Glutamatergic neuron (in vitro differentiated cells): ENCODE measurements at regions not wholly inside any gene's neighbourhood (a gene's known extent, or its start where the extent isn't known, plus 50 kb on each side); places are given as distances from the start of the nearest gene placed in this dataset.
A peak's percentile ranks its signal among the peaks of the same experiment; 100 is the strongest.
"Not testable (repeated sequence)": the region's sequence is repeated elsewhere in the genome, so short reads cannot be mapped to it uniquely, and the experiment has no call there.

ENCODE experiments used
- DNase-seq: peaks from one replicate; pipeline ENCODE4 v3.0.0; 2022
- H3K27ac Mint-ChIP-seq: one replicate; pipeline ENCODE4 v1.8.0; 2020; ENCODE audit warnings: mild to moderate bottlenecking, mixed read lengths, inconsistent platforms; ENCODE audit not compliant: unreplicated experiment
- H3K27me3 Mint-ChIP-seq: one replicate; pipeline ENCODE4 v1.8.0; 2020; ENCODE audit warnings: mild to moderate bottlenecking, moderate library complexity, mixed read lengths, inconsistent platforms; ENCODE audit not compliant: unreplicated experiment
- H3K36me3 Mint-ChIP-seq: one replicate; pipeline ENCODE4 v1.8.0; 2020; ENCODE audit warnings: mild to moderate bottlenecking, mixed read lengths, inconsistent platforms; ENCODE audit not compliant: unreplicated experiment
- H3K4me1 Mint-ChIP-seq: one replicate; pipeline ENCODE4 v1.8.0; 2020; ENCODE audit warnings: mild to moderate bottlenecking, low read depth, mixed read lengths, inconsistent platforms; ENCODE audit not compliant: unreplicated experiment
- H3K4me3 Mint-ChIP-seq: one replicate; pipeline ENCODE4 v1.8.0; 2020; ENCODE audit warnings: mild to moderate bottlenecking, mixed read lengths, inconsistent platforms; ENCODE audit not compliant: unreplicated experiment
- H3K9me3 Mint-ChIP-seq: one replicate; pipeline ENCODE4 v1.8.0; 2020; ENCODE audit warnings: mild to moderate bottlenecking, moderate library complexity, mixed read lengths, inconsistent platforms; ENCODE audit not compliant: unreplicated experiment
- TF ChIP-seq, protein P1 (sequence below): fragments of 200-600 bp; sonication (generic); IDR thresholded peaks from one replicate; pipeline ENCODE4 v1.5.0; 2021; ENCODE audit not compliant: partially characterized antibody, unreplicated experiment

DNA sequence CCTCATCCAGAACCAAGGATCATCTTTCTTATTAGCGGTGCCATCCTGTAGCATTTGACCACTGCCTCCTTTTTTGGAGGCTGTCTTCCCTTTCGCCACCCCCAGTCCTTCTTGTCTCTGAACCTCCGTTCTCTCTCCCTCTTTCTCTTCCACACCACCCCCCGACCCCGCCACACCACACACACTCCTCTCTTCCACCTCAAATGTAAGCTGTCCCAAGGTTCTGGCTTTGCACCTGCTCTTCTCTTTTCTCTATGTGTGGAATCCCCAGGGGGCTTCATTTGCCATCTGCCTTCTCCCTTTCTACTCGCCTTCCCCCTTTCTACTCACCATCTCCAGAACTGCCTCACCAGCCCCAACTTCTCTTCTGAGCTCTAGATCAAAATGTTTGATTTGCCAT, 111.3 kb upstream of the CDYL start:
- DNase-seq, result no peak
- H3K36me3 Mint-ChIP-seq, result peaks cover 4% of the 10 kb centered on the region
- H3K27me3 Mint-ChIP-seq, result peaks cover 4% of the 10 kb centered on the region
- peaks cover 7% of the 10 kb centered on the region for H3K9me3 Mint-ChIP-seq
- no peak overlapping the region for H3K4me3 Mint-ChIP-seq
- TF ChIP-seq, protein P1, sequence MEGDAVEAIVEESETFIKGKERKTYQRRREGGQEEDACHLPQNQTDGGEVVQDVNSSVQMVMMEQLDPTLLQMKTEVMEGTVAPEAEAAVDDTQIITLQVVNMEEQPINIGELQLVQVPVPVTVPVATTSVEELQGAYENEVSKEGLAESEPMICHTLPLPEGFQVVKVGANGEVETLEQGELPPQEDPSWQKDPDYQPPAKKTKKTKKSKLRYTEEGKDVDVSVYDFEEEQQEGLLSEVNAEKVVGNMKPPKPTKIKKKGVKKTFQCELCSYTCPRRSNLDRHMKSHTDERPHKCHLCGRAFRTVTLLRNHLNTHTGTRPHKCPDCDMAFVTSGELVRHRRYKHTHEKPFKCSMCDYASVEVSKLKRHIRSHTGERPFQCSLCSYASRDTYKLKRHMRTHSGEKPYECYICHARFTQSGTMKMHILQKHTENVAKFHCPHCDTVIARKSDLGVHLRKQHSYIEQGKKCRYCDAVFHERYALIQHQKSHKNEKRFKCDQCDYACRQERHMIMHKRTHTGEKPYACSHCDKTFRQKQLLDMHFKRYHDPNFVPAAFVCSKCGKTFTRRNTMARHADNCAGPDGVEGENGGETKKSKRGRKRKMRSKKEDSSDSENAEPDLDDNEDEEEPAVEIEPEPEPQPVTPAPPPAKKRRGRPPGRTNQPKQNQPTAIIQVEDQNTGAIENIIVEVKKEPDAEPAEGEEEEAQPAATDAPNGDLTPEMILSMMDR, result no peak
- peaks cover 20% of the 10 kb centered on the region for H3K4me1 Mint-ChIP-seq
- peak overlapping the region; percentile 3 for H3K27ac Mint-ChIP-seq

DNA sequence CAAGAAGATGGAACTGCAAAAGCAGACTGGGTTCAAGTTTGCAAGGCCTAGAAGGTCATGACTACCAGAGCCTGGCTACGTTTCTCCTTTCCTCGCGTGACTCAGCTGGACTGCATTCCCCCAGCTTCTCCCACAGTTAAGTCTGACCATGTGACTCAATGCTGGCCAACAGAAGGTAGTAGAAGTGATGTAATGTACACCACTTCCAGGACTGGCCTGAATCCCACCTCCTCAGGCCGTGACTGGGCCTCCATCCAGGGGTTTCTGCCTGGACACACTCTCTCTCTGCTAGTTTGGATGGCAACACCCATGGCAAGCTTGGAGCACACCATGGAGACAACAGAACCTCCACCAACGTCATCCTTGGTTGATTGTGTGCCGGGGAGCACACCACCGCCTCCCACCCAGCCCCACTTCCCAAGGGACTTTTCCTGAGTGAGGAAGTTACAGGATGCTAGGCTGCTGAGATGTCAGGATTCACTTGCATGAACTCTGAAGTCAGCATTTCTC, 112.0 kb upstream of the CDYL start:
- peaks cover 20% of the 10 kb centered on the region for H3K4me1 Mint-ChIP-seq
- TF ChIP-seq, protein P1, result no peak
- peaks cover 3% of the 10 kb centered on the region for H3K27me3 Mint-ChIP-seq
- H3K4me3 Mint-ChIP-seq, result no peak overlapping the region
- H3K9me3 Mint-ChIP-seq, result peaks cover 7% of the 10 kb centered on the region
- H3K36me3 Mint-ChIP-seq, result peaks cover 4% of the 10 kb centered on the region
- no peak for DNase-seq
- H3K27ac Mint-ChIP-seq, result no peak overlapping the region

DNA sequence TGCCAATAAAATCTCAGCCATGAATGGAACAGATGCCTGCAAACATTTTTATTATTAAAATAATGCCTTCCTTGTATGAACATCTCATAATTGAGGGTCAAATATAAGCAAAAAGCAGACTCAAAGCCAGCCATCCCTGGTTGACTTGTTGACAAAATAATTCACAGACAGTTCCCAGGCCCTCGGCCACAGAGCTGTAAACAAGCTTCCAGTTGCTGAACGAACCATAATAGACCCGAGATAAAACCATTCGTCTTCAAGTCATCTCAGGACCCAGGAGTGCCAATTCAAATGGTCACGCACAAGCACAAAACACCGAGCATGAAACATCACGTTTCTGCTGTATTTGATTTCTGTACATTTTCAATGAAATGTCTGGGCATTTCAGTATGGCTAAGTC, 113.3 kb upstream of the CDYL start:
- DNase-seq, result no peak
- peaks cover 16% of the 10 kb centered on the region for H3K4me1 Mint-ChIP-seq
- H3K27ac Mint-ChIP-seq, result no peak overlapping the region
- no peak overlapping the region for H3K4me3 Mint-ChIP-seq
- peaks cover 10% of the 10 kb centered on the region for H3K9me3 Mint-ChIP-seq
- peaks cover 14% of the 10 kb centered on the region for H3K36me3 Mint-ChIP-seq
- TF ChIP-seq, protein P1, result no peak
- H3K27me3 Mint-ChIP-seq, result peaks cover 9% of the 10 kb centered on the region

DNA sequence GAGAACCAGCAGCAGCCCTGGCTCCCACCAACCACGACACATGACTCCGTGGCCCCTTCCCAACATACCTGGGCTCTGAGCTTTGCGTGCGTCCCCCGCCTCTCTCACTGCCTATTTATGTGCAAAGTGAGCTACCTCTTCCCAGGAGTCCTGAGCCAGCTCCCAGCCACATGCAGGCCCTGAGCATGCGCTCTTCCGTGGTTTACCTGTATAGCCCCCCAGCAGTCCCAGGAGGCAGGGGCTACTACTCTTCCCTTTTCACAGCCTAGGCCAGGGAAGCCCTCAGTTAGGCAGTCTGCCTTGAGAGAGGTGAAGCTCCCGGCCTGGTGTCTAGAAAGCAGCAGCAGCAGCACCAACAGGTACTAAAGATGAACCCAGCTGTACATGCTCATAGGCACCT, 114.8 kb upstream of the CDYL start:
- Mint-ChIP-seq H3K4me1 (peaks cover 14% of the 10 kb centered on the region), H3K27me3 (peaks cover 5% of the 10 kb centered on the region), H3K27ac (no peak overlapping the region), H3K36me3 (peaks cover 14% of the 10 kb centered on the region), H3K9me3 (peaks cover 11% of the 10 kb centered on the region), H3K4me3 (no peak overlapping the region)
- DNase-seq, result no peak
- TF ChIP-seq, protein P1, result no peak

DNA sequence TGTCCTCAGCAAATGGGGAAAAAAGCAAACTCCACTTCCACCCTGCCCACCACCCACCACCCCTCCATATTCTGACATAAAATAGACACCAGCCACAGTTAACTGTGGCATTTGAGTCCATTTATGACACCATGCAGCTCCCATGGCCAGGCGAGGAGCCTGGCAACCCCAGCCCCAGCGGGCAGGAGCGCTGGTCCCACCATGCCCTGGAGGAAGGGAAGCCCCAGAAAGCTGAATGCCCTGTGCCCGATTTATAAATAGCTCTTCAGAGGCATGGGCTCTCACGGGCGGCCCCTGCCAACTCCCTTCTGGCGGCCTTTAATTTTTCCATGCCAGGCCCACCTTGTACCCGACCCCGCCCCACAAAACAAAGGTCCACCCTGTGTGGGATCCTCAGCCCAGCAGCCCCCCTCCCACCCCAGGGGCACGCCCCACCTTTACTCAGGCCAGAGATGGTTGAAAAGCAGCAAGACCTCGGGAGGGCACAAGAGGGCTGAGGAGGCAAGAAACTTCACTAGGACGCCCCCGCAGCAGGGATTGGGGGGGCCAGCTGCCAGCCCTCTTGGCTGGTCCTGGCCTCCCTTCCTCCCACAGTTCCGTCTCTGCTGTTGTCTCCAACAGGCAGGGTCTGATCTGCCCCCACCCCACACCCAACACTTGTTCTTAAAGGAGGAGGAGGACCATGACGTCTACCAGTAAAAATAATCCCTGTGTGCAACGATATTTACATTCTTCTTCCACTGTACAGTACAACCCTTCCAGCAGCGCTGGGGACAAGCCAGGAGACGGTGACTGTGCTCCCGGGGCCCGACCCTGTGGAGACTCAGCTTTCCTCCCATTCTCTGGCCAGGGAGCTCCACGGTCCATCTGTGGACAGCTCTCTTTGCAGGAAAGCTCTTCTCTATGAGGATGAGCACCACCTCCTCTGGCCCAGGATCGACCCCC, 115.6 kb upstream of the CDYL start:
- H3K4me3 Mint-ChIP-seq, result no peak overlapping the region
- H3K9me3 Mint-ChIP-seq, result peaks cover 11% of the 10 kb centered on the region
- H3K36me3 Mint-ChIP-seq, result peaks cover 14% of the 10 kb centered on the region
- no peak overlapping the region for H3K27ac Mint-ChIP-seq
- peaks cover 7% of the 10 kb centered on the region for H3K27me3 Mint-ChIP-seq
- no peak for DNase-seq
- H3K4me1 Mint-ChIP-seq, result peaks cover 18% of the 10 kb centered on the region
- TF ChIP-seq, protein P1, result no peak

DNA sequence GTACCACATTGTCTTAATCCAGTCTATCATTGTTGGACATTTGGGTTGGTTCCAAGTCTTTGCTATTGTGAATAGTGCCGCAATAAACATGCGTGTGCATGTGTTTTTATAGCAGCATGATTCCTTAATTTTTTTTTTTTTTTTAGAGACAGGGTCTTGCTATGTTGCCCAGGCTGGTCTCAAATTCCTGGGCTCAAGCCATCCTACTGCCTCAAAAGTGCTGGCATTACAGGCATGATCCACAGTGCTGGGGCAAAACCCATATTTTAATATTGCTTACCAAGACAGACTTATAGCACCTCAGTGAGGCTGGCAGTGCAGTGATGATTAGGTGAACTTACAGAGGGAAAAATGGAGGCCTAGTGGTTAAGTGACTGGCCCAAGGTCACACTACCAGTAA, 116.5 kb upstream of the CDYL start:
- peaks cover 14% of the 10 kb centered on the region for H3K36me3 Mint-ChIP-seq
- peaks cover 14% of the 10 kb centered on the region for H3K4me1 Mint-ChIP-seq
- not testable (repeated sequence) for H3K4me3 Mint-ChIP-seq, H3K27ac Mint-ChIP-seq, H3K9me3 Mint-ChIP-seq, H3K27me3 Mint-ChIP-seq, DNase-seq
